ENCODE measurements at regions not wholly inside any gene's neighbourhood (a gene's known extent, or its start where the extent isn't known, plus 50 kb on each side); places are given as distances from the start of the nearest gene placed in this dataset.

DNA sequence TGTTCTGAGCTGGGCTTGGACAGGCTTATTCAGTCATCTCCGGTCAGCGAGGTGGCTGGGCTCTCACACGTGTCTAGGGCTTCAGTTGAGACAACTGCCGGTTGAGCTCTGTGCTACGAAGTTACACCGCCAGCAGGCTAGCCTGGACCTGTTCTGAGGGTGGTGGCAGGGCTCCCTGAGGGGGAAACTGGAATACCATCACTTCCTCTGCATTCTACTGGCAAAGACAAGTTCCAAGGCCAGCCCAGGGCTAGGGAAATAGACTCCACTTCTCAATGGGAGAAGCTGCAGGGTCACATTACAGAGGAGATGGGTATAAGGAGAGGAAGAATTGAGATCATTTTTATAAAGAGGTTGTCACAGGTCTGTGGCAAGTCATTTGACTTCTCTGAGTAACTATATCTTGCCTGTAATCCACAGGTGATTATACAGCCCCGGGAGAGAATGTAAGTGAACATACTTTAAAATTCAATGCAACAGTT is 106.8 kb upstream of the IL12A start:
- no peak overlapping the region for H3K9ac ChIP-seq (ENCODE audit: low read length)
- DNase-seq (ENCODE audit: low read depth, low spot score) (no peak), ATAC-seq (peak; percentile 28)
- no peaks in the 10 kb centered on the region for H3K79me2 ChIP-seq (ENCODE audit: insufficient read depth, low read length)
- BruUV-seq (replicated peaks): no TSS peak
- no peaks in the 10 kb centered on the region for H4K20me1 ChIP-seq (ENCODE audit: insufficient read depth)
- RAD21 ChIA-PET (ENCODE audit: low non-redundant PET in 1 of 2, low total read pairs in 2 of 2, uncharacterized antibody in 2 of 2, unreplicated experiment in 2 of 2): interaction anchor here in 1 of 2 experiments (2.1 kb wide), 1 partner anchor 53 kb away, joined by 4 read pairs; no protein-coding TSS in a partner anchor
- intact Hi-C loops (cut with micrococcal nuclease): loop anchor here (5.0 to 10.0 kb wide), 3 partner anchors 105 to 533 kb away; partner anchors contain the start of gene IL12A
- no peaks in the 10 kb centered on the region for H3K9me3 ChIP-seq (ENCODE audit: control insufficient read depth in 1 of 2, insufficient read depth in 1 of 2, low read depth in 1 of 2, low read length in 2 of 2)
- POLR2A ChIA-PET: no interaction called here
- CTCF ChIA-PET: interaction anchor here (0.7 to 6.3 kb wide), 2 partner anchors 107 to 122 kb away, joined by 3 to 154 read pairs; partner anchors contain the start of gene IL12A
- no peaks in the 10 kb centered on the region for H3K27me3 ChIP-seq (ENCODE audit: insufficient read depth, low read length)
- no peak overlapping the region for H2AFZ ChIP-seq (ENCODE audit: low read depth, low read length, poor library complexity, severe bottlenecking)
- H3K4me2 ChIP-seq (ENCODE audit: low read length): peak overlapping the region; percentile 15
- peaks cover 4 to 20% of the 10 kb centered on the region in 2 experiments; a peak in 3 of 4 replicates for H3K4me1 ChIP-seq (ENCODE audit: control insufficient read depth in 1 of 2, insufficient read depth in 2 of 2, low read length in 2 of 2)
- no peak overlapping the region for H3K4me3 ChIP-seq (replicated peaks in 1 of 2; ENCODE audit: low read depth in 1 of 2, low read length in 2 of 2)
- no peaks in the 10 kb centered on the region for H3K9me2 ChIP-seq (ENCODE audit: insufficient read depth)
- TF ChIP-seq FOSL1 (IDR thresholded peaks at IDR 0.05; ENCODE audit: low read depth) (no peak), CEBPB (IDR thresholded peaks at IDR 0.05; ENCODE audit: low read depth) (no peak), EZH2 (IDR thresholded peaks at IDR 0.05) (no peak), POLR2AphosphoS5 (IDR thresholded peaks at IDR 0.05; ENCODE audit: low read depth, low read length) (no peak), ZNF274 (IDR thresholded peaks at IDR 0.05; ENCODE audit: low read depth, low read length) (no peak), MAX (IDR thresholded peaks at IDR 0.05) (no peak), JUND (IDR thresholded peaks at IDR 0.05) (no peak), YY1 (IDR thresholded peaks at IDR 0.05; ENCODE audit: extremely low read depth, insufficient replicate concordance, low read depth, low read length) (no peak), SRF (IDR thresholded peaks at IDR 0.05; ENCODE audit: low read depth) (no peak), SIN3A (IDR thresholded peaks at IDR 0.05; ENCODE audit: low read depth) (no peak), SP1 (IDR thresholded peaks at IDR 0.05; ENCODE audit: low read depth) (no peak), RAD21 (IDR thresholded peaks at IDR 0.05; ENCODE audit: low read depth) (no peak), CBX3 (IDR thresholded peaks at IDR 0.05; ENCODE audit: low read depth) (no peak), TCF7L2 (IDR thresholded peaks at IDR 0.05; ENCODE audit: borderline replicate concordance, extremely low read depth, insufficient read depth, insufficient read length) (no peak), ZFX (IDR thresholded peaks at IDR 0.05) (no peak), ELF1 (IDR thresholded peaks at IDR 0.05; ENCODE audit: borderline replicate concordance, low read depth) (no peak), EZH2phosphoT487 (IDR thresholded peaks at IDR 0.05; ENCODE audit: borderline replicate concordance) (no peak)
- TF ChIP-seq, protein P1, sequence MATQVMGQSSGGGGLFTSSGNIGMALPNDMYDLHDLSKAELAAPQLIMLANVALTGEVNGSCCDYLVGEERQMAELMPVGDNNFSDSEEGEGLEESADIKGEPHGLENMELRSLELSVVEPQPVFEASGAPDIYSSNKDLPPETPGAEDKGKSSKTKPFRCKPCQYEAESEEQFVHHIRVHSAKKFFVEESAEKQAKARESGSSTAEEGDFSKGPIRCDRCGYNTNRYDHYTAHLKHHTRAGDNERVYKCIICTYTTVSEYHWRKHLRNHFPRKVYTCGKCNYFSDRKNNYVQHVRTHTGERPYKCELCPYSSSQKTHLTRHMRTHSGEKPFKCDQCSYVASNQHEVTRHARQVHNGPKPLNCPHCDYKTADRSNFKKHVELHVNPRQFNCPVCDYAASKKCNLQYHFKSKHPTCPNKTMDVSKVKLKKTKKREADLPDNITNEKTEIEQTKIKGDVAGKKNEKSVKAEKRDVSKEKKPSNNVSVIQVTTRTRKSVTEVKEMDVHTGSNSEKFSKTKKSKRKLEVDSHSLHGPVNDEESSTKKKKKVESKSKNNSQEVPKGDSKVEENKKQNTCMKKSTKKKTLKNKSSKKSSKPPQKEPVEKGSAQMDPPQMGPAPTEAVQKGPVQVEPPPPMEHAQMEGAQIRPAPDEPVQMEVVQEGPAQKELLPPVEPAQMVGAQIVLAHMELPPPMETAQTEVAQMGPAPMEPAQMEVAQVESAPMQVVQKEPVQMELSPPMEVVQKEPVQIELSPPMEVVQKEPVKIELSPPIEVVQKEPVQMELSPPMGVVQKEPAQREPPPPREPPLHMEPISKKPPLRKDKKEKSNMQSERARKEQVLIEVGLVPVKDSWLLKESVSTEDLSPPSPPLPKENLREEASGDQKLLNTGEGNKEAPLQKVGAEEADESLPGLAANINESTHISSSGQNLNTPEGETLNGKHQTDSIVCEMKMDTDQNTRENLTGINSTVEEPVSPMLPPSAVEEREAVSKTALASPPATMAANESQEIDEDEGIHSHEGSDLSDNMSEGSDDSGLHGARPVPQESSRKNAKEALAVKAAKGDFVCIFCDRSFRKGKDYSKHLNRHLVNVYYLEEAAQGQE (IDR thresholded peaks at IDR 0.05; ENCODE audit: low read depth): no peak
- H3K27ac ChIP-seq (ENCODE audit: low read depth, low read length): no peak overlapping the region
- H3K36me3 ChIP-seq (ENCODE audit: control insufficient read depth in 1 of 2, insufficient read depth in 2 of 2, low read length in 2 of 2): no peaks in the 10 kb centered on the region

Measured in HCT116 (cell line).